ENCODE measurements at regions not wholly inside any gene's neighbourhood (a gene's known extent, or its start where the extent isn't known, plus 50 kb on each side); places are given as distances from the start of the nearest gene placed in this dataset.

DNA sequence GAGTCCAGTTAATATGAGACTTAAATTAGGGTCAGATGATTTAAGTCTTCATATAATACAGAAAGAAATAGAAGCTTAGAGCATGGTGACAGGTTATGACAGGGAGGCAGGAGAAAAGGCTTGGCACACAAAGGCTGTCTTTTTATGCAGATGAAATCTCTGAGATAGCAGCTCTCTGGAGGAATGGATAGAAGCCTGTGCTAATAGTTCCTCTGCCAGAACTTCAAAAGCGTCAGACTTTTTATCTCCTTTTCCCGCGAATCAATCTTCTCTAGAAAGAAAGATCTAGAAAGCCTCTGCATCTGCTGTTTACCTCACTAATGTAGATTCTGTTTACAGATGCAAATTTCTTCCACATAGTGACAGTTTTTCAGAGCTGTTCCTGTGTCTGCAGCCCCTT lies 1106.2 kb downstream of the XPNPEP1 start:
- H3K9me3 Mint-ChIP-seq: no peaks in the 10 kb centered on the region
- Histone ChIP-seq H3K27me3 (ENCODE audit: insufficient read depth) (no peaks in the 10 kb centered on the region), H3K79me2 (replicated peaks; ENCODE audit: insufficient read depth) (no peaks in the 10 kb centered on the region), H3K4me1 (ENCODE audit: insufficient read depth) (no peaks in the 10 kb centered on the region), H2AFZ (no peak overlapping the region), H3K36me3 (ENCODE audit: insufficient read depth) (no peaks in the 10 kb centered on the region), H3F3A (replicated peaks; ENCODE audit: low read depth) (no peaks in the 10 kb centered on the region), H4K20me1 (replicated peaks; ENCODE audit: insufficient read depth) (no peaks in the 10 kb centered on the region), H3K9me2 (ENCODE audit: insufficient read depth) (0 out of 2 replicates have a peak, but pooled peaks cover 7% of the 10 kb centered on the region), H3K4me2 (no peak overlapping the region), H3K4me3 (no peak overlapping the region), H3K27ac (ENCODE audit: low read depth) (no peak overlapping the region)
- H3K4me1 Mint-ChIP-seq: no peaks in the 10 kb centered on the region
- no peaks in the 10 kb centered on the region for H3K36me3 Mint-ChIP-seq (ENCODE audit: low read depth)
- DNase-seq (ENCODE audit: low spot score): peak; percentile 1
- no peak for ATAC-seq
- H3K27ac Mint-ChIP-seq: no peak overlapping the region
- H3K4me3 Mint-ChIP-seq: no peak overlapping the region
- no peak for TF ChIP-seq JUNB (IDR thresholded peaks at IDR 0.05; ENCODE audit: unreplicated experiment)
- no peak for TF ChIP-seq EZH2 (IDR thresholded peaks at IDR 0.05; ENCODE audit: low read depth, unreplicated experiment)
- TF ChIP-seq, protein P1, sequence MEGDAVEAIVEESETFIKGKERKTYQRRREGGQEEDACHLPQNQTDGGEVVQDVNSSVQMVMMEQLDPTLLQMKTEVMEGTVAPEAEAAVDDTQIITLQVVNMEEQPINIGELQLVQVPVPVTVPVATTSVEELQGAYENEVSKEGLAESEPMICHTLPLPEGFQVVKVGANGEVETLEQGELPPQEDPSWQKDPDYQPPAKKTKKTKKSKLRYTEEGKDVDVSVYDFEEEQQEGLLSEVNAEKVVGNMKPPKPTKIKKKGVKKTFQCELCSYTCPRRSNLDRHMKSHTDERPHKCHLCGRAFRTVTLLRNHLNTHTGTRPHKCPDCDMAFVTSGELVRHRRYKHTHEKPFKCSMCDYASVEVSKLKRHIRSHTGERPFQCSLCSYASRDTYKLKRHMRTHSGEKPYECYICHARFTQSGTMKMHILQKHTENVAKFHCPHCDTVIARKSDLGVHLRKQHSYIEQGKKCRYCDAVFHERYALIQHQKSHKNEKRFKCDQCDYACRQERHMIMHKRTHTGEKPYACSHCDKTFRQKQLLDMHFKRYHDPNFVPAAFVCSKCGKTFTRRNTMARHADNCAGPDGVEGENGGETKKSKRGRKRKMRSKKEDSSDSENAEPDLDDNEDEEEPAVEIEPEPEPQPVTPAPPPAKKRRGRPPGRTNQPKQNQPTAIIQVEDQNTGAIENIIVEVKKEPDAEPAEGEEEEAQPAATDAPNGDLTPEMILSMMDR (conservative IDR thresholded peaks at IDR 0.05; ENCODE audit: low read depth in 2 of 2): no peak
- TF ChIP-seq, protein P2, sequence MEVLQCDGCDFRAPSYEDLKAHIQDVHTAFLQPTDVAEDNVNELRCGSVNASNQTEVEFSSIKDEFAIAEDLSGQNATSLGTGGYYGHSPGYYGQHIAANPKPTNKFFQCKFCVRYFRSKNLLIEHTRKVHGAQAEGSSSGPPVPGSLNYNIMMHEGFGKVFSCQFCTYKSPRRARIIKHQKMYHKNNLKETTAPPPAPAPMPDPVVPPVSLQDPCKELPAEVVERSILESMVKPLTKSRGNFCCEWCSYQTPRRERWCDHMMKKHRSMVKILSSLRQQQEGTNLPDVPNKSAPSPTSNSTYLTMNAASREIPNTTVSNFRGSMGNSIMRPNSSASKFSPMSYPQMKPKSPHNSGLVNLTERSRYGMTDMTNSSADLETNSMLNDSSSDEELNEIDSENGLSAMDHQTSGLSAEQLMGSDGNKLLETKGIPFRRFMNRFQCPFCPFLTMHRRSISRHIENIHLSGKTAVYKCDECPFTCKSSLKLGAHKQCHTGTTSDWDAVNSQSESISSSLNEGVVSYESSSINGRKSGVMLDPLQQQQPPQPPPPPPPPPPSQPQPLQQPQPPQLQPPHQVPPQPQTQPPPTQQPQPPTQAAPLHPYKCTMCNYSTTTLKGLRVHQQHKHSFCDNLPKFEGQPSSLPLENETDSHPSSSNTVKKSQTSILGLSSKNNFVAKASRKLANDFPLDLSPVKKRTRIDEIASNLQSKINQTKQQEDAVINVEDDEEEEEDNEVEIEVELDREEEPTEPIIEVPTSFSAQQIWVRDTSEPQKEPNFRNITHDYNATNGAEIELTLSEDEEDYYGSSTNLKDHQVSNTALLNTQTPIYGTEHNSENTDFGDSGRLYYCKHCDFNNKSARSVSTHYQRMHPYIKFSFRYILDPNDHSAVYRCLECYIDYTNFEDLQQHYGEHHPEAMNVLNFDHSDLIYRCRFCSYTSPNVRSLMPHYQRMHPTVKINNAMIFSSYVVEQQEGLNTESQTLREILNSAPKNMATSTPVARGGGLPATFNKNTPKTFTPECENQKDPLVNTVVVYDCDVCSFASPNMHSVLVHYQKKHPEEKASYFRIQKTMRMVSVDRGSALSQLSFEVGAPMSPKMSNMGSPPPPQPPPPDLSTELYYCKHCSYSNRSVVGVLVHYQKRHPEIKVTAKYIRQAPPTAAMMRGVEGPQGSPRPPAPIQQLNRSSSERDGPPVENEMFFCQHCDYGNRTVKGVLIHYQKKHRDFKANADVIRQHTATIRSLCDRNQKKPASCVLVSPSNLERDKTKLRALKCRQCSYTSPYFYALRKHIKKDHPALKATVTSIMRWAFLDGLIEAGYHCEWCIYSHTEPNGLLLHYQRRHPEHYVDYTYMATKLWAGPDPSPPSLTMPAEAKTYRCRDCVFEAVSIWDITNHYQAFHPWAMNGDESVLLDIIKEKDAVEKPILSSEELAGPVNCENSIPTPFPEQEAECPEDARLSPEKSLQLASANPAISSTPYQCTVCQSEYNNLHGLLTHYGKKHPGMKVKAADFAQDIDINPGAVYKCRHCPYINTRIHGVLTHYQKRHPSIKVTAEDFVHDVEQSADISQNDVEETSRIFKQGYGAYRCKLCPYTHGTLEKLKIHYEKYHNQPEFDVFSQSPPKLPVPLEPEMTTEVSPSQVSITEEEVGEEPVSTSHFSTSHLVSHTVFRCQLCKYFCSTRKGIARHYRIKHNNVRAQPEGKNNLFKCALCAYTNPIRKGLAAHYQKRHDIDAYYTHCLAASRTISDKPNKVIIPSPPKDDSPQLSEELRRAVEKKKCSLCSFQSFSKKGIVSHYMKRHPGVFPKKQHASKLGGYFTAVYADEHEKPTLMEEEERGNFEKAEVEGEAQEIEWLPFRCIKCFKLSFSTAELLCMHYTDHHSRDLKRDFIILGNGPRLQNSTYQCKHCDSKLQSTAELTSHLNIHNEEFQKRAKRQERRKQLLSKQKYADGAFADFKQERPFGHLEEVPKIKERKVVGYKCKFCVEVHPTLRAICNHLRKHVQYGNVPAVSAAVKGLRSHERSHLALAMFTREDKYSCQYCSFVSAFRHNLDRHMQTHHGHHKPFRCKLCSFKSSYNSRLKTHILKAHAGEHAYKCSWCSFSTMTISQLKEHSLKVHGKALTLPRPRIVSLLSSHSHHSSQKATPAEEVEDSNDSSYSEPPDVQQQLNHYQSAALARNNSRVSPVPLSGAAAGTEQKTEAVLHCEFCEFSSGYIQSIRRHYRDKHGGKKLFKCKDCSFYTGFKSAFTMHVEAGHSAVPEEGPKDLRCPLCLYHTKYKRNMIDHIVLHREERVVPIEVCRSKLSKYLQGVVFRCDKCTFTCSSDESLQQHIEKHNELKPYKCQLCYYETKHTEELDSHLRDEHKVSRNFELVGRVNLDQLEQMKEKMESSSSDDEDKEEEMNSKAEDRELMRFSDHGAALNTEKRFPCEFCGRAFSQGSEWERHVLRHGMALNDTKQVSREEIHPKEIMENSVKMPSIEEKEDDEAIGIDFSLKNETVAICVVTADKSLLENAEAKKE (CRISPR knock-in tag; IDR thresholded peaks at IDR 0.05): no peak
- TF ChIP-seq CREB1 (CRISPR knock-in tag; IDR thresholded peaks at IDR 0.05; ENCODE audit: low read depth): no peak
- no peak for TF ChIP-seq EZH2phosphoT487 (IDR thresholded peaks at IDR 0.05; ENCODE audit: unreplicated experiment)
- TF ChIP-seq POLR2AphosphoS5 (IDR thresholded peaks at IDR 0.05; ENCODE audit: low read depth): no peak
- no peak for TF ChIP-seq NANOG (IDR thresholded peaks at IDR 0.05; ENCODE audit: borderline replicate concordance)
- H3K27me3 Mint-ChIP-seq (ENCODE audit: insufficient read depth, low read depth, poor library complexity): no peaks in the 10 kb centered on the region

All from GM23338 (cell line).